Prostate gland (tissue), 2 donors: ENCODE measurements at regions not wholly inside any gene's neighbourhood (a gene's known extent, or its start where the extent isn't known, plus 50 kb on each side); places are given as distances from the start of the nearest gene placed in this dataset.
"Not testable (repeated sequence)": the region's sequence is repeated elsewhere in the genome, so short reads cannot be mapped to it uniquely, and the experiment has no call there.

Source experiments
- DNase-seq: peaks from one replicate; pipeline ENCODE4 v3.0.0-alpha.2; 2019; ENCODE audit warnings: low spot score
- H3K27ac ChIP-seq, 2 donors: fragments of 200-600 bp; sonication (generic); 2 replicates each; pipeline ENCODE4 v1.5.1; 2017 to 2019
- H3K27me3 ChIP-seq: fragments of 200-600 bp; sonication (generic); replicated peaks from 2 replicates; pipeline ENCODE4 v1.5.1; 2019; ENCODE audit not compliant: insufficient read depth
- H3K36me3 ChIP-seq, 2 donors: fragments of 200-600 bp; sonication (generic); 1 replicate in 1 of 2; 2 replicates in 1 of 2; pipeline versions ENCODE4 v1.5.1 to v1.8.1; 2017 to 2019
- H3K4me1 ChIP-seq: fragments of 200-600 bp; sonication (generic); replicated peaks from 2 replicates; pipeline ENCODE4 v1.5.1; 2019
- H3K4me3 ChIP-seq, 2 donors: fragments of 200-600 bp; sonication (generic); 2 replicates each; pipeline ENCODE4 v1.5.1; 2017 to 2019
- H3K9me3 ChIP-seq: fragments of 200-600 bp; sonication (generic); 2 replicates; pipeline ENCODE4 v1.5.1; 2017
- CTCF ChIP-seq, 4 experiments: fragments of 200-600 bp in 2 of 4; fragments of 450-650 bp in 2 of 4; sonication (generic) in 2 of 4; IDR thresholded peaks; 1 replicate in 3 of 4; 2 replicates in 1 of 4; pipeline ENCODE4 v1.5.1; 2016 to 2019; ENCODE audit warnings: antibody characterized with exemption in 4 of 4, mild to moderate bottlenecking in 2 of 4, moderate library complexity in 2 of 4
- POLR2A ChIP-seq: fragments of 450-650 bp; IDR thresholded peaks from one replicate; pipeline ENCODE4 v1.6.1; 2016; ENCODE audit warnings: antibody characterized with exemption, mild to moderate bottlenecking
- POLR2AphosphoS5 ChIP-seq: sonication (generic); formaldehyde crosslinking; IDR thresholded peaks from one replicate; pipeline ENCODE4 v1.6.1; 2017; ENCODE audit warnings: antibody characterized with exemption
- WGBS: methylation state at CpG from one replicate; pipeline ENCODE4 v1.1.5; 2018; 5-methylcytosine and 5-hydroxymethylcytosine counted together
- intact Hi-C: fragments of 100-400 bp; cut with DNase I; formaldehyde crosslinking; loops from one replicate; pipeline ENCODE4 v1.14.2; 2022

GRCh38 chr3:147257944-147258343 is 148.4 kb downstream of the ZIC4 start:
- intact Hi-C loops: no loop called here
- no peak for DNase-seq
- no peaks in the 10 kb centered on the region for H3K4me1 ChIP-seq
- TF ChIP-seq POLR2AphosphoS5 (no peak), CTCF (IDR thresholded peaks at IDR 0.05) (no peak), POLR2A (no peak)
- H3K4me3 ChIP-seq: no peak overlapping the region
- H3K27ac ChIP-seq: no peak overlapping the region
- no peaks in the 10 kb centered on the region for H3K36me3 ChIP-seq
- H3K27me3 ChIP-seq: no peaks in the 10 kb centered on the region
- no peaks in the 10 kb centered on the region for H3K9me3 ChIP-seq
- 77% methylated on average over 2 of the region's 2 CpGs for WGBS

GRCh38 chr3:147256739-147257138 is 149.6 kb downstream of the ZIC4 start:
- no peaks in the 10 kb centered on the region for H3K4me1 ChIP-seq
- WGBS: 47% methylated on average over 2 of the region's 2 CpGs
- H3K27me3 ChIP-seq: no peaks in the 10 kb centered on the region
- H3K36me3 ChIP-seq: no peaks in the 10 kb centered on the region
- H3K4me3 ChIP-seq: no peak overlapping the region
- no peak for TF ChIP-seq POLR2AphosphoS5
- no peak for TF ChIP-seq CTCF (IDR thresholded peaks at IDR 0.05)
- TF ChIP-seq POLR2A: no peak
- no peak for DNase-seq
- intact Hi-C loops: no loop called here
- H3K27ac ChIP-seq: no peak overlapping the region
- no peaks in the 10 kb centered on the region for H3K9me3 ChIP-seq

GRCh38 chr3:147246906-147247305 is 159.4 kb downstream of the ZIC4 start:
- no peaks in the 10 kb centered on the region for H3K27me3 ChIP-seq
- TF ChIP-seq CTCF (IDR thresholded peaks at IDR 0.05): no peak
- no peak for TF ChIP-seq POLR2A
- no peak for TF ChIP-seq POLR2AphosphoS5
- H3K27ac ChIP-seq: no peak overlapping the region
- H3K36me3 ChIP-seq: no peaks in the 10 kb centered on the region
- 64% methylated on average over 4 of the region's 4 CpGs for WGBS
- no peaks in the 10 kb centered on the region for H3K4me1 ChIP-seq
- intact Hi-C loops: no loop called here
- no peaks in the 10 kb centered on the region for H3K9me3 ChIP-seq
- DNase-seq: no peak
- no peak overlapping the region for H3K4me3 ChIP-seq

- intact Hi-C loops, H3K4me1 ChIP-seq, DNase-seq, H3K4me3 ChIP-seq, H3K27ac ChIP-seq, H3K9me3 ChIP-seq, H3K36me3 ChIP-seq, H3K27me3 ChIP-seq: not testable (repeated sequence)
- 99% methylated on average over 32 of the region's 34 CpGs for WGBS
Observed at GRCh38 chr3:147245638-147246037, 160.7 kb downstream of the ZIC4 start.

- H3K27me3 ChIP-seq, intact Hi-C loops, H3K4me1 ChIP-seq, DNase-seq, H3K4me3 ChIP-seq, H3K36me3 ChIP-seq, H3K9me3 ChIP-seq, H3K27ac ChIP-seq: not testable (repeated sequence)
- 80% methylated on average over 10 of the region's 10 CpGs for WGBS
Observed at GRCh38 chr3:147245022-147245421, 161.3 kb downstream of the ZIC4 start.

- H3K4me1 ChIP-seq: no peaks in the 10 kb centered on the region
- no peaks in the 10 kb centered on the region for H3K9me3 ChIP-seq
- no peaks in the 10 kb centered on the region for H3K27me3 ChIP-seq
- no peaks in the 10 kb centered on the region for H3K36me3 ChIP-seq
- intact Hi-C loops: no loop called here
- H3K4me3 ChIP-seq: no peak overlapping the region
- H3K27ac ChIP-seq: no peak overlapping the region
- TF ChIP-seq POLR2A: no peak
- no peak for TF ChIP-seq CTCF (IDR thresholded peaks at IDR 0.05)
- TF ChIP-seq POLR2AphosphoS5: no peak
- no peak for DNase-seq
Observed at GRCh38 chr3:147244397-147244796, 161.9 kb downstream of the ZIC4 start.
